ENCODE measurements at regions not wholly inside any gene's neighbourhood (a gene's known extent, or its start where the extent isn't known, plus 50 kb on each side); places are given as distances from the start of the nearest gene placed in this dataset.
"Not testable (repeated sequence)": the region's sequence is repeated elsewhere in the genome, so short reads cannot be mapped to it uniquely, and the experiment has no call there.

DNA sequence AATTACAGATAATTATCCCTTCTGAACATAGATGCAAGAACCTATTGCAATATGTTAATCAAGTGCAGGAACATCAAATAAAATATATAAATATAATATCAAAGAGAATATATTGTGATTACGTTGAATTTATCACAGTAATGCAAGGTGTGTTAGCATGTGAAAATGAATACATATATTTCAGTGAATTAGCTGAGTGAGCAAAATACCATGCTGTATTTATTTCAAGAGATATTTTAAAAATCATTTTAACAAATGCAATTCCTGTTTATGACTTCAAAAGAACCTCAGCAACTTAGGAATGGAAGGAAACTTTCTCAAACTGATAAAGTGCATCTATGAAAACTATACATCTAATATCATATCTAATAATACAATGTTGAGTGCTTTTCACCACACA lies 856.9 kb upstream of the PTPRD start:
- DNase-seq: no peak

DNA sequence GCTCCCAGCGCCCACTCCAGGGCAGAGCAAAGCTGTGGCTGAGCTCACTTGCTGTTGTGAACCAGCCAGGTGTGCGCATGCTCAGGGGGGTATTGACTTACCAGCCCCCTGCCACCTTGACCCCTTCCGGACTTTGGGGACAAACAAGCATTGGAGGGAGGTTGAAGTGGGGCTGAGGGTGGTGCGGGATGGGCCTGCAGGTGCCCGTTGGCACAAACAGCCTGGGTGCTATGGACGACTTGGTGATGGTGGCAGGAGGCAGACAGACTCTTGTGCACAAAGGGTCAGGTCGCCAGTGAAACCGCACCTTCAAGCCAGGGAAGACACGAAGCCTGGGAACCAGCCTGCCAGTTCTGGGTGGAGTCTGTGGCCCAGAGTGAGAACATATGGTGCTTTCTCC lies 858.5 kb upstream of the PTPRD start:
- DNase-seq: no peak

DNA sequence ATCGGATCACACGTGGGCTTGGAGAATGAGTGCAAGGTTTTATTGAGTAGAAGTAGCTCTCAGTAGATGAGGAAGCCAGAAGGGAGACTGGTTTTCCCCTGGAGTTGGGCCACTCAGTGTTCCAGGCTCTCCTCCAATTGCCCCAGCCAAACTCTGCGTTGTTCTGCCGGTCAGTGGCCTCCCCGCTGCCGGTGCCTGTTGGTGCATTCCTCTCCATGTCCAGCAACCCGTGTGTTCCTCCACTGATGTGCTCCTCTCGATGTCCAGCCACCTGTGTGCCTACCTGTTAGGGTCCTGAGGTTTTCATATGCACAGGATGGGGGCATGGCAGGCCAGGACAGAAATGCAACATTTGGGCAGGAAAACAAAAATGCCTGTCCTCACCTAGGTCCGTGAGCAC lies 888.0 kb upstream of the PTPRD start:
- no peak for DNase-seq

DNA sequence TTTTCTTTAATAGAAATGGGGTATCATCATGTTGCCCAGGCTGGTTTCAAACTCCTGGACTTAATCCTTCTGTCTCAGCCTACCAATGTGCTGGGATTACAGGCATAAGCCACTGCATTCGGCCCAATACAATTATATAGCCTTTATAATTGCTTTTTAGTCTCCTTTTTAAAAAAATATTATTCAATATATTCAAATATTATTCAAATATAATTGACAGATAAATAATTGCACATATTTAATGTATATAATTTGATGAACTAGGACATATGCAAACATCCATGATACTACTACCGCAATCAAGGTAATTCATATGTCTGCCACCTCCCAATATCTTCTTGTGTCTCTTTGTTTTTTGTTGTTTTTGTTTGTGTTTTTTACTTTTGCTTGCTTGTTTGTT lies 894.2 kb upstream of the PTPRD start:
- DNase-seq: no peak

DNA sequence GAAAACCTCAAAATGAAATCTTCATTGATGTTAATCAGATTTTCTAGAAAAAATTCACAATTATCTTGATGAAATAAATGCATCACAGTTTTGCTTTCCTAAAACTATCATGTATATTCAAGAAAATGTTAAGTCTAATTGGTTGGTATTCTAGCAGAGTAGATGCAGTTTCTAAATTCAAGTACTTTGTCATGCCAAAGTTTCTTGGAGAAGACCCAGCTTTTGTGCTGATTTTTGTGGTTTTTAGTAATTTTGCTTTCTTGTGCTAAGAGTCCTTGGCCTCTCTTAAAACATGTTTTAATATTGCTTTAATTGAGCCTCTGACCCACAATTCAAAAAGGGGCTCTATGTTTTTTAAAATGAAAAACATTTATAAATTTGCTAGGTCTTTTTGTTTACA lies 924.8 kb upstream of the PTPRD start:
- no peak for DNase-seq

DNA sequence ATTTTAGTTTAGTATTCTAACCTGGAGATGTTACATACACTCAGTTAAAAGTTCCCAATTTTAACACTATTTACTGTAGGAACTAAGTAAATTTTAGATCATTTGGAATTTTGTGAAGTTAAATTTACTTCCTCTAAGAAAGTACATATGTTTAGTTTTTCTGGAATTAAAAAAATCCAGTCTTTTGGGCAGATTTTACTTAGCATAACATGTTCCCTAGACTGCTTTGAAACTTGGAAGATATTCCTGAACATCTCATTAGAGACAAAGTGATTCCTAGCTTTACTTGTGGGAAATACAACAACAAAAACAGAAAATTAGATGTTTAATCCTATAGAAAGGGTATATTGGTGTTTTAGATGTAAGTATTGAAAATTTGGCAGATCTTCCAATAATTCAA lies 930.0 kb upstream of the PTPRD start:
- DNase-seq: no peak

DNA sequence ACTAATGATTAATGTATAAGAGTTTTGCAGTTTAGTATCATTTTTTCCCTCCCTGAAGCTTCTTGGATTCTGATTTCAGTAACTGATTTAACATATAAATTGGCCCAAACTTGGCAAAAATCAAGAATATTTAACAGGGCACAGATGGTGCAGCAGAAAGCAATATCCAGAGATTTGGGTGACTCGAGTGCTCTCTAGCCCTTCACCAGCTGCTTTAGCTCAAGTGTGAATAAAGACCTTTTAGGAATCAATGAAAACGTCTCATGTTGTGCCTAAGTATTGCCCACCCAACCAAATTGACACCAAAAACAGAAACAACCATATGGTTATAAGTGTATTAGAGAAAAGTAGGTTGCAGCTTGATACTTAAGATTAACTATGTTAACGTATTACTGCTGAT lies 933.4 kb upstream of the PTPRD start:
- no peak for DNase-seq

DNA sequence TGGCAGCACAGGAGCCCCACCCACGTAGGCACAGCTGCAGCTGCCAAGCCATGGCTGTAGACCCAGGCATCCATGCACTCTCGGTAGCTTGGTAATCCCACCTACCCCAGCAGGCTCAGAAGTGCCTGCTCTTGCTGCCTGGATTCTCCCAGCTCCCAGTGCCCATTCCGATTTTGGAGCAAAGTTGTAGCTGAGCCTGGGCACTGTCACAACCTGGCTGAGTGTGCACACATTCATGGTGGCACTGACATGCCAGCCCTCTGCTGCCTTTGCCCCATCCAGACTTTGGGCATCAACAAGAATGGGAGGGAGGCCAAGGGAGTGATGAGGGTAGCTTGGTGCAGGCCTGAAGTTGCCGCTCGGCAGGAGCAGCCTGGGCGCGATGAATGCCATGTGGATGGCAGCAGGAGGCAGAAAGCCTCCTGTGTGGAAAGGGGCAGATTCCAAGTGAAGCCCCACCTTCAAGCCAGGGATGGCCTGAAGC lies 936.6 kb upstream of the PTPRD start:
- DNase-seq: no peak

DNA sequence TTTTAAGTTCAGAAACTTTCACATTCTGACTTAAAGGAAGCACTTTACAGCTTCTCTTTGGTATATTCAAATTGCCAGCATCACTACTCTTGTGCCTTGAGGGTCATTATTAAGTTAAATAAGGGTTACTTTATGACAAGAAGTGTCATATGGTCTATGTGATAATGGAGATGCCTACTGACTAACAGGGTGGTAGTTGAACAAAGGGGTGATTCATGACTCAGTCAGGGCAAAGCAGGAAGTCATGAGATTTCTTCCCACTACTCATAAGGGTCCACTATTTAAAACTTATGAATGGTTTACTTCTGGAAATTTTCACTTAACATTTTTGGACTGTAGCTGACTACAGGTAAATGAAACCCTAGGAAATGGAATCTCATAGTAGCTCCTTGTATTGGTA lies 938.3 kb upstream of the PTPRD start:
- no peak for DNase-seq

DNA sequence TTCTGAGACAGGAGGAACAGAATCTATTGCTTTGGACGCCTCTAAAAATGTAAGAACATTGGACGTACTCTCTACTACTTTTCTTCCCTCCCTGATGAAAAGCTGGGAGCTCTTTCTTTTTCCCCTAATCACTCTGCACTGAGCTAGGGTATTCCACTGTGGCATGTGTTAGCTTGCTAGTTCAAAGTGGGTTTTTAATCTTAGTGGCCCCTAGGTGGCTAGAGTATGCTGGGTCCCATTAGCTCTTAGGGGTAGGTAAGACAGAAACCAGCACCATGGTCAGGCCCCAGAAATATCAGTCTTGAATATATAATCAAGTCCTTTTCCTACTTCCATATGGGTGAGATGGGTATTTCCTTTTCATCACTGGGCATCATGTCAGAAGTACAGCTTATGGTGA lies 945.2 kb upstream of the PTPRD start:
- DNase-seq: no peak

DNA sequence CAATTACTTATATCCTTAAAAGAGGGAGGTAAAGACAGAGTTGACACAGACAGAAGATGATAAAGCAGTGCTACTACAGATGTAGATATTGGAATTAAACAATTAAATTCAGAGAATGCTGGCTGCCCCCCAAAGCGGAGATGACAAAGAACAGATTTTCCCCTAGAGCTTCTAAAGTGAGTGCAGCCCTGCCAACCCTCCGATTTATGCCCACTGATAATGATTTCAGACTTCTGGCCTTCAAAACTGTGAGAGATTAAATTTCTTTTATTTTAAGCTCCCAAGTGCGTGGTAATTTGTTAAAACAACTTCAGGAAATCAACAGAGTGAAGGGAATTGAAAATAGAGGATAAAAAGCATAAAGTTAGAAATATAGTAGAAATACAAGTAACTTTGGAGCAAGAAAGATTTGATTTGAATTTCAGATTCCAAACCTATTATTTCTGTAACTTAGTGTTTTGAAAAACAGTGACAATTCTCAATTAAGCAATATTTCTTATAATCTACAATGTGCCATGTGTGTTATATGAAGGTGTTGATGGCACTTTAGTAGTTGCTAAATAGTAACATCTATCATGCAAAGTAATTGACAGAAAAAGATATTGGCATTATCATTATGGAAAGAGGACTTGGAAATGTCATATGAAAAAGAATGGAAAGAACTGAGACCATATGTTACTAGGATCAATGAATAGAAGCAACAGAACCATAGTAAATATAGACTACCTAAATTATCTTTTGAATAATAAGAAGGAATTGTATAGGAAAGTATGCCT lies 946.4 kb upstream of the PTPRD start:
- DNase-seq: no peak

DNA sequence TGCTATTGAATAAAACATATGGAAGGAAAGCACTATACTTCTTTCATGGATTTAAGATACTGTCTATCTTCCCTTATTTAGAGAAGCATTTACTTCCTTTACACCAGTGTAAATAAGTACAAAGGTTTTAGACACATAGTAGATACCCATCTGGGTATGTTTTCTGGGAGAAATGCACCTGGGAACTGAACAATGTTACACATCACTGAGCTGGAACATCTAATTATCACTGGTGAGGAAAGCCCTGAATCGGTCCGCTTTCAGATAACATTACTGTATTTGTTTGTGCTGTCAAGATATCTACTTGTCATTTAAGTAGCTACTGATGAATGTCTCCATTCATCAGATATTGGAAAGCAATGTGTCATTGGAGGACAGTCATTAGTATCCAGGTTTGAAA lies 964.7 kb upstream of the PTPRD start:
- no peak for DNase-seq

DNA sequence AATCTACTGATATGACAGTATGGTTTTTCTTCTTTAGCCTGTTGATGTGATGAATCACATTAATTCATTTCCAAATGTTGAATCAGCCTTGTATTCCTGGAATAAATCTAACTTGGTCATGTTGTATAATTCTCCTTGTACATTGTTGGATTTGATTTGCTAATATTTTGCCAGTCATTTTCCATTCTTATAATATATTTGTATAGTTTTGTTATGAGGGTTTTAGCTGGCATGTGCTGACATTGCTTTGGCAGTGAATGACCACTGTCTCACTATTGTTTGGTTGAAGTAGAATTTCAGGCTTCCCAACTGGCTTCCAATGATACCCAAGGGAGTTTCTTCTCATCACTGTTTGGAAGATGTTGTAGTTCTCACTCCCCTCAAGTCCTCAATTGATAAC lies 983.0 kb upstream of the PTPRD start:
- DNase-seq: no peak

DNA sequence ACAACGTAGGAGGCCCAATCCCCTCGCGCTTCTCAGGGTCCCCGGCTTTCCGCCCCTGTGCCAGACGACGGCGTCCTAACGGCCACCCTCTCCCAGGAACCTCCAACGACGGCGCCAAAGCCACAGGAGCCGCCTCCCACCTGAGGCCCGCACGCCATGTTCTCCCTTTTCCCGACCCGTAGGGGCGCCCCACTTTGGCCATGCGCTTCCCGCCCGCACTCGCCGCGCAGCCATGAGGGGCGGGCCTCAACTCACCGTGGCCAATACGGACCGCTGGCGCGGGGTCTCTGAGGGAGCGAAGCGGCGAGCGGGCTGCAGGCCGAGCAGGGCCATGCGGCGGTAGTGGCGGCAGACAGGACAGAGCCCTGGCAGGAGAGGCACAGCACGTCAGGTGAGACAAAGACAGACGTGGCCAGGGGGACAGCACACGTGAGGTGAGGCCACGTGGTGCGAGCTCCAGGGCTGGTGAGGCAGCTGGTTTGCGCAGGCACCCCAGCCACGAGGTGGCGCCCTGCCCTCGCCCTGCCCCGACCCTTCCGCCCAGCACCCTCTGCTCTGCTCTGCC lies 1005.5 kb upstream of the PTPRD start:
- DNase-seq: no peak

DNA sequence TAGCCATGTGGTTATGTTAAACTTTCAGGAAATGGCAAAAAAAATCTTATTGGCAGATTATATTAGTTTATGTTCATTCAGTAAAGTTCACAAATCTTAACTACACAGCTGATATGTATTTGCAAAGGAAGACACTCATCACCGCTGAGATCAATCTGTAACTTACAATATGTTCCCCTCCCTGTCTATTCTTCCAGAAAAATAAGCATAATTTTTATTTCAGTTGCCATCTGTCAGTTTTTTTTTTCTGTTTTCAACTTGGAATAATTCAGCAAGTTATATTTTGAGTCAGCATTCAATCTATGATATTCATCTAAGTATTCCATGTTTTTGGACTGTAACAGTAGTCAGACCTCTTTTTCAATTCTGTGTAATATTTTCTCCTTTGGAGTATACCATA lies 1019.9 kb upstream of the PTPRD start:
- DNase-seq: no peak

DNA sequence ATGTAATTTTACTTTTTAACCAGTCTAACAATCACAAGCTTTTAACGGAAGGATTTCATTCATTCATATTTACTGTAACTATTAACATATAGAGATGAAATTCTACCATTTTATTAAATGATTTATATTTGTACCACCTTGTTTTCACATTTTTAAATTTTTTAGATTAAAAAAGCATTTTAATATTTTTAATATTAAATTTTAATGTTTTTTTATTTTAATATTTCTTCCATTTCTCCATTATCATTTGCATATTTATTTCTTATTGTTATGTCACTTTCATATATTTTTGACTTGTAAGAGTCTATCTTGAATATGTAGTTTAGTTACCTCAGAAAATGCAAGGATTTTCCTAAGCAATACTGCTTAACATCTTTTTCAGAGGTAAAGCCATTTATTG lies 1034.0 kb upstream of the PTPRD start:
- DNase-seq: no peak

DNA sequence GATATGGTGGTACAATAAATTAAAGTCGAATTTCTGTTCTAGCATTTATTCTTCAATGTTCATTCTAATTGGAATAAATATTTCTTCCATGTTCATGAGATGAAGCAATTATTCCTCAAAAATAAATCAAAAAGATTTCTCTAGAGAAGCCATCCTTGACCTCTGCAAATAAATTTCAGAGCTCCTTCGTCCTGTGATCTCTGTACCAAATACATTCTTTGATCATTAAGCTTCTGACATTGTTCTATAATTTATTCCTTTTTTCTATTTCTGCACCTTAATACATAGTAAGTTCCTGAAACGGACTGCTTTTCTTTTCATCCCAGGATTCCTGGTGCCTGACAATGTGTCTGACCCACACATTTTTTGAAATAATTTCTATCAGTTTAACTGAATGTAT lies 1039.3 kb upstream of the TYRP1 start:
- no peak for DNase-seq

DNA sequence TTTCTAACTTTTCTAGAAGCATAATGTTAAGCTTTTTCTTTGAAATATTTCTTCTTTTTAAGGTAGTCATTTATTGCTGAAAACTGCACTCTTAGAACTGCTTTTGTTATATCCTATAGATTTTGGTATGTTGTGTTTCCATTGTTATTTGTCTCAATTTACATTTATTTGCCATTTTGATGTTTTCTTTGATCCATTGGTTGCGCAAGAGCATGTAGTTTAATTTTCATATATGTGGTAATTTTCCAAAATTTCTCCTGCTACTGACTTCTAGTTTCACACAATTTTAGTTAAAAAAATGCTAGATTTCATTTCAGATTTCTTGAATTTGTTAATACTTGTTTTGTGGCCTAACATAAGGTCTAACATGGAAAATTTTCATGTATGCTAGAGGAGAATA lies 1029.3 kb upstream of the TYRP1 start:
- no peak for DNase-seq

DNA sequence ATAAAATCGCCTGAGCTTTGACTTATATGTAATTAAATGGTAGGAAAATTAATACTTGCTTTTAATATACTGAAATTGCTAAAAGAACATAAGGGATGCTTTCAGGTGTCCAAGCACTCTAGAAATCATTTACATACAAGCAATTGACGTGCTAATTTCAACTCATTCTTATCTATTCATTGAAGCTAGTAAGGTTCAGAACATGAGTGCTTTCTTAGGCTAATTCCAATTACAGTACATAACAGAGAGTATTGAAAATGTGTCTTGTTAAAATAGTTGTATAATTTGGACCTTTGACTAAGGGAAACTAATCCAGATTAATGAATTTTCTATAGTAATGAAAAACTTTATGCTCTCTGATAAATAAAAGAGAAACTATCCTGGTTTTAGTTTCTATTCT lies 1016.4 kb upstream of the TYRP1 start:
- DNase-seq: no peak

DNA sequence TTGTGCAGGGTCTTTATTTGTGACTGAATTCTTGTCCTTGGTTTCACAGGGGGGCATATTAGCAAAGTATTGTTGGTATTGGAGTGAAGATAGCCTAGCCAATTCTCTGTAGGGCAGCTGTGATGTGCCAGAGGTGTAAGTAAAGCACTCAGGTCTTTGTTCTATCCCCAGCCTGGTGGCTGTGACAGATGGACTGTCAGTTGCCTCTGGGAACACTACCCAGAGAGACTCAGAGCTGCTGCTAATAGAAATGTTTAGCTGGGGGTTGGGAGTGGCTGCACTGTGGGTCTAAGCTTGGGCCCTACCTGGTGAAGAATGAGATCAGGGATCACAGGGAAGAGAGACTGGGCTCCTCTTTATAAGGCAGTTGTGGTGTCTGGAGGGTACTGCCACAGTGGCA lies 1006.5 kb upstream of the TYRP1 start:
- DNase-seq: no peak

DNA sequence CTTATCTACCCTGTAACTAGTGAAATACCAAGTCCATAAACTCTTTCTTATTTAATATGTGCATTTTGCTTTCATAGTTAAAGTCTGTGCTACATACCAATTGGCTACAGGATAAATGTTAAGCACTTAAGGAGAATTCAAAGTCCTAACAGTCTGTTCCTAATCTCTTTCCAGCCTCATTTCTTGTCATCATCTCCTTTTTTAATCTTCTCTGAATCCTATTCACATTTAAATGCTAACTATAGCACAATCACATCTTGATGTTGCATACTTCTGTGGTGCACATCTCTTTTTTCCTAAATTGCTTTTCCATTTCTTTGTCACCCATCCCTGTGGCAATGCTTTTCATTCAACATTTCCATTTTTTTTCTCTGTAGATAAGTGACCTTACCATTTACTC lies 996.1 kb upstream of the TYRP1 start:
- DNase-seq: no peak

DNA sequence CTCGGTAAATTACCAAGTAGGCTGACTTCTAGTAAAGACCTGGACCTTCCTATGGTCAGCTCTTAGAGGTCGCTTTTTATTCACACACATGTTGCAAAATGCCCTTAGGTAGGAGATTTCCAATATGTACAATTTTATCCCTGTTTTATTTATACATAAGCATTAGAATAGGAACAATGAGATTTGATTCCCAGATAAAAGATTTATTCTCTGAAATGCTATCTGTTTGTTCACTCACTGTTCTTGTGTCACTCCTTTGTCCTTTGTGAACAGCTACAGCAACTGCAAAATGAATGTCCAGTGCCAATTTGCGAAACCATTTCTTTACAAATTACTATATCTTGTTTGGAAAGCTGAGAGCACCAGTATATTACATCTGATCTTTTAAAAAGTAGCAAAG lies 991.5 kb upstream of the TYRP1 start:
- no peak for DNase-seq

DNA sequence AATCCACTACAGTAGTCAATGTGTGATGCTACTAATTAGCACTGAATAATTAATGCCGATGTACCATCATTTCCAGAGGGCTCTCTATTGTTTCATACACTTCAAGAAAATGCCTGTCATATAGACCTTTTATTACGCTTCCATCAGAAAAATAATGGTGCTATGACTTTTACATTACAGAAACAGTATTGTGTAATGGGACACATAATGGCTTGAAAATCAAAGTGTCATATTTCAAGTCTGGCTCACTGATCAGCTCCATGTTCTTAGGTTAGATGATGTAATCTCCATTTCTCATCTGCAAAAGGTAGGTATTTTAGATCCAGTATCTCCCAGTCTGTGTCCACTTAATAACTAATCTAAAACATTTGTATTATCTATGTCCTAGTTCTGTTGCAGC lies 990.6 kb upstream of the TYRP1 start:
- DNase-seq: no peak

DNA sequence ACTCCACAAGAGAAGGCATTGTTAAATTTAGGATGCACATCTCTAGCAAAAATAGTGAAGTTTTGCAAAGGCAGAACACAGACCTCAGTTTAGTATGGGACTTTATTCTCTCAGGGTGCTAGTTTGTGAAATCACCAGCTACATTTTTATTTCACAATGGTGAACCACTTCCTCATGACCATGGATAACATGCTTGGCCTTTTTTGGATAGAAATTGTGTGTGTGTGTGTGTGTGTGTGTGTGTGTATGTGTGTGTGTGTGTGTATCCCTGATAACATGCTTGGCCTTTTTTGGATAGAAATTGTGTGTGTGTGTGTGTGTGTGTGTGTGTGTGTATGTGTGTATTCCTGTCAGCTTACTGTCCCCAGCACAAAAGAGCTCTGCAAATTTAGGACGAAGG lies 989.0 kb upstream of the TYRP1 start:
- not testable (repeated sequence) for DNase-seq

Data from anterior cingulate cortex (tissue), 58 donors.